ENCODE measurements at regions not wholly inside any gene's neighbourhood (a gene's known extent, or its start where the extent isn't known, plus 50 kb on each side); places are given as distances from the start of the nearest gene placed in this dataset.

DNA sequence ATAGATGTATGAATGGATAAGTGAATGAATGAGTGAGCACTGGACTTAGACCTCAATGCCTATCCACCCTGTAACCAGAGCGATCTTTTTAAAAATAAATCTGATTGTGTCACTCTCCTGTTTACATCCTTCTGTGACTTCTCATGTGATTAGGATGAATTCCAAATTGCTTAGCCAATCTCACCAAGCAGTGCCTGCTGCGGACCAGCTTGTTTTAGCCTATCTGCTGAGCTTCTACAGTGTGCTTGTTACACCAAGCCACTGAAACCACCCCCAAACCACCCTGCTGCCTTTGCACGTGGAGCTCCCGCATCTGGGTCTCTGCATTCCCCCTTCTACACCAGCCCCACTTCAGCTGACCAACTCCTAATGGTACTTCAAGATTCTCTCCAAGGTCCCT lies 265.4 kb downstream of the EN1 start:
- no peaks in the 10 kb centered on the region for H3K9me3 ChIP-seq (ENCODE audit: control insufficient read depth, low read length)

DNA sequence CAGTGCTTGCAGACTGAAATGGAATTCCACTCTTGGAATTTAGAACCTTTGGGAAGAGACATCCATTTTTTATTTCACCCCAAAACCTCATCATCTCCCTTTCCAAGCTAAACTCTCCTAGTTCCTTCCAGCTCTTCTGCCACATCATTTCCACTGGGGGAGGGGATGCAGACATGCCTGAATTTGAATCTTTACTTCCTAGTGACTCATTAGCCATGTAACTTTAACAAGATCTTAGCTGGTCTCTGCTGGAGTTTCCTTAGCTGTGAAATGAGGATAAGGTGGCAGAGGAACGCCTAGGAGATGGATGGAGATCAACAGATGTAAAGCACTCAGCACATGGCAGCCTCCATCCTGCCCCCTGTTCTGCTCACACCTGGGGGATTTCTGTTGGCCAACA lies 266.8 kb downstream of the EN1 start:
- no peak overlapping the region for H3K23ac ChIP-seq (ENCODE audit: low read length in 2 of 2)
- H3K9me3 ChIP-seq (ENCODE audit: control insufficient read depth, low read length), result no peaks in the 10 kb centered on the region
- no peak overlapping the region for H2BK5ac ChIP-seq (ENCODE audit: low read depth, low read length, poor library complexity, severe bottlenecking)
- no peak overlapping the region for H2AFZ ChIP-seq (ENCODE audit: low read depth, low read length)
- no peaks in the 10 kb centered on the region for H3K36me3 ChIP-seq (ENCODE audit: control insufficient read depth in 1 of 2, insufficient read depth in 2 of 2, low read depth in 1 of 2, low read length in 2 of 2)
- no peaks in the 10 kb centered on the region for H3K4me1 ChIP-seq (ENCODE audit: control insufficient read depth, insufficient read depth, low read depth, low read length)
- no peak overlapping the region for H3K18ac ChIP-seq (ENCODE audit: low read depth in 1 of 2, low read length in 2 of 2)
- H2BK15ac ChIP-seq (ENCODE audit: low read depth, poor library complexity, severe bottlenecking), result no peak overlapping the region
- 22% methylated on average over 1 of the region's 1 CpG for WGBS
- no peak overlapping the region for H3K27ac ChIP-seq (ENCODE audit: low read length, poor library complexity, severe bottlenecking)
- no peak overlapping the region for H3K4ac ChIP-seq (ENCODE audit: low read depth in 1 of 2, low read length in 2 of 2)
- H2BK12ac ChIP-seq (ENCODE audit: low read length in 2 of 2), result no peak overlapping the region
- H2BK120ac ChIP-seq (ENCODE audit: low read depth, low read length), result no peak overlapping the region
- no peak overlapping the region for H3K14ac ChIP-seq (ENCODE audit: low read length in 2 of 2)
- H3K27me3 ChIP-seq (ENCODE audit: control insufficient read depth in 1 of 2, insufficient read depth in 1 of 2, low read length in 2 of 2), result no peaks in the 10 kb centered on the region
- H3K79me1 ChIP-seq (replicated peaks; ENCODE audit: low read length, poor library complexity, severe bottlenecking), result no peaks in the 10 kb centered on the region
- H4K8ac ChIP-seq (ENCODE audit: low read length), result no peak overlapping the region
- no peak overlapping the region for H2AK5ac ChIP-seq (ENCODE audit: low read length, severe bottlenecking)
- no peak overlapping the region for H3K4me3 ChIP-seq (ENCODE audit: insufficient read depth in 1 of 2, low read depth in 1 of 2, low read length in 2 of 2)
- no peak overlapping the region for H4K91ac ChIP-seq (ENCODE audit: low read length)
- no peak for DNase-seq
- H3K9ac ChIP-seq (ENCODE audit: low read length), result no peak overlapping the region
- no peak overlapping the region for H3K4me2 ChIP-seq (ENCODE audit: low read length, poor library complexity, severe bottlenecking)

More for the DNA sequence above, 265.4 kb downstream of the EN1 start:
- Histone ChIP-seq H3K36me3 (ENCODE audit: control insufficient read depth in 1 of 2, insufficient read depth in 2 of 2, low read depth in 1 of 2, low read length in 2 of 2) (no peaks in the 10 kb centered on the region), H3K4me2 (ENCODE audit: low read length, poor library complexity, severe bottlenecking) (no peak overlapping the region), H2AK5ac (ENCODE audit: low read length, severe bottlenecking) (no peak overlapping the region), H3K9ac (ENCODE audit: low read length) (no peak overlapping the region), H2AFZ (ENCODE audit: low read depth, low read length) (no peak overlapping the region), H3K23ac (ENCODE audit: low read length in 2 of 2) (no peak overlapping the region), H3K27ac (ENCODE audit: low read length, poor library complexity, severe bottlenecking) (no peak overlapping the region), H2BK15ac (ENCODE audit: low read depth, poor library complexity, severe bottlenecking) (no peak overlapping the region), H2BK5ac (ENCODE audit: low read depth, low read length, poor library complexity, severe bottlenecking) (no peak overlapping the region), H3K4me3 (ENCODE audit: insufficient read depth in 1 of 2, low read depth in 1 of 2, low read length in 2 of 2) (no peak overlapping the region), H3K14ac (ENCODE audit: low read length in 2 of 2) (no peak overlapping the region), H3K4ac (ENCODE audit: low read depth in 1 of 2, low read length in 2 of 2) (no peak overlapping the region), H3K4me1 (ENCODE audit: control insufficient read depth, insufficient read depth, low read depth, low read length) (no peaks in the 10 kb centered on the region), H4K8ac (ENCODE audit: low read length) (no peak overlapping the region), H3K79me1 (replicated peaks; ENCODE audit: low read length, poor library complexity, severe bottlenecking) (no peaks in the 10 kb centered on the region), H2BK12ac (ENCODE audit: low read length in 2 of 2) (no peak overlapping the region), H3K27me3 (ENCODE audit: control insufficient read depth in 1 of 2, insufficient read depth in 1 of 2, low read length in 2 of 2) (no peaks in the 10 kb centered on the region), H3K18ac (ENCODE audit: low read depth in 1 of 2, low read length in 2 of 2) (no peak overlapping the region), H2BK120ac (ENCODE audit: low read depth, low read length) (no peak overlapping the region), H4K91ac (ENCODE audit: low read length) (no peak overlapping the region)
- DNase-seq, result no peak
- WGBS, result 84% methylated on average over 4 of the region's 4 CpGs

DNA sequence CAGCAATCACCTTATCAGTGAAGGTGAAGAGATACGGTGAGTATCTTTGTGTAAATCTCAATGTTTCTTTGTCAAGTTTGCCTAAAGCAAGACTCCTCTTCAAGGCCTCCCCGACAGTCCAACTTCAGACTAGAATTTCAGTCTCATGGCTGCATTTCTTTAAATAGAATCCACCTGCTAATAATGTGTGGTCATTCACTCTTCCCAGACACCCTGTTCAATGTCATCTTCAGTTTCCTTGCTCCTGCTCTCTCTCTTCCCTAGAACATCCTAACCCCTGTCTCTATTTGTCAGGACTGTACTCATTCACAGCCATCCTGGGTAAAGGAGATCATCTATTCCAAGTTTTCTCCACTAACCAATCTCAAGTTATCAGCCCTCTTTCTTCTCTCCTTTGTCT lies 267.3 kb downstream of the EN1 start:
- 75% methylated on average over 2 of the region's 2 CpGs for WGBS
- H3K9ac ChIP-seq (ENCODE audit: low read length), result no peak overlapping the region
- no peak for DNase-seq

DNA sequence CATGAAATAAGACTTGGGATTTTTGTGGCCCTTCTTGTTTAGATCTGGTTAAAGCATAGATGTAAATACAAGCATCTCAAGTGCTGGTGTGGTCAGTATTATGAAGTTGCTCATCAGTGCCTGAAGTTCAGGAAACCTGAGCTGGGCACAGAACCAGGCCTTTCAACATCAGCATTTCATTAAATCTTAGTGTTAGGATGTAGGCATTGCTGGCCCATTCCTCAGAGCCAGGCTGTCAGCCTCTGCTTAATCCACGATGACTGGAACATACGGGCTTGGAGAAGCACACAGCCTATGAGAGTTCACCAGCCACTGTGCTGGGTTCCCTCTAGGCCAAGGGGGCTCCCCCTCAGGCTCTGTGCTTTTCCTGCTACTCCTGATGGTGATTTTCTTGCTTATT lies 270.2 kb downstream of the EN1 start:
- Histone ChIP-seq H3K27me3 (ENCODE audit: control insufficient read depth in 1 of 2, insufficient read depth in 1 of 2, low read length in 2 of 2) (peaks cover 0 to 4% of the 10 kb centered on the region in 2 experiments), H3K4me3 (ENCODE audit: insufficient read depth in 1 of 2, low read depth in 1 of 2, low read length in 2 of 2) (no peak overlapping the region), H2BK12ac (ENCODE audit: low read length in 2 of 2) (no peak overlapping the region), H3K4ac (ENCODE audit: low read depth in 1 of 2, low read length in 2 of 2) (no peak overlapping the region), H3K27ac (ENCODE audit: low read length, poor library complexity, severe bottlenecking) (no peak overlapping the region), H3K79me1 (replicated peaks; ENCODE audit: low read length, poor library complexity, severe bottlenecking) (no peaks in the 10 kb centered on the region), H4K8ac (ENCODE audit: low read length) (no peak overlapping the region), H3K9me3 (ENCODE audit: control insufficient read depth, low read length) (no peaks in the 10 kb centered on the region), H3K4me2 (ENCODE audit: low read length, poor library complexity, severe bottlenecking) (no peak overlapping the region), H3K14ac (ENCODE audit: low read length in 2 of 2) (no peak overlapping the region), H3K9ac (ENCODE audit: low read length) (no peak overlapping the region), H2BK120ac (ENCODE audit: low read depth, low read length) (no peak overlapping the region), H2BK5ac (ENCODE audit: low read depth, low read length, poor library complexity, severe bottlenecking) (no peak overlapping the region), H2AK5ac (ENCODE audit: low read length, severe bottlenecking) (no peak overlapping the region), H3K23ac (ENCODE audit: low read length in 2 of 2) (no peak overlapping the region), H3K36me3 (ENCODE audit: control insufficient read depth in 1 of 2, insufficient read depth in 2 of 2, low read depth in 1 of 2, low read length in 2 of 2) (no peaks in the 10 kb centered on the region), H2AFZ (ENCODE audit: low read depth, low read length) (no peak overlapping the region), H2BK15ac (ENCODE audit: low read depth, poor library complexity, severe bottlenecking) (no peak overlapping the region), H3K4me1 (ENCODE audit: control insufficient read depth, insufficient read depth, low read depth, low read length) (no peaks in the 10 kb centered on the region), H4K91ac (ENCODE audit: low read length) (no peak overlapping the region), H3K18ac (ENCODE audit: low read depth in 1 of 2, low read length in 2 of 2) (no peak overlapping the region)
- DNase-seq, result no peak
- WGBS, result 64% methylated on average over 2 of the region's 2 CpGs

More for the DNA sequence above, 267.3 kb downstream of the EN1 start:
- no peak overlapping the region for H3K27ac ChIP-seq (ENCODE audit: low read length, poor library complexity, severe bottlenecking)
- no peak overlapping the region for H2AK5ac ChIP-seq (ENCODE audit: low read length, severe bottlenecking)
- H2BK120ac ChIP-seq (ENCODE audit: low read depth, low read length), result no peak overlapping the region
- no peak overlapping the region for H2BK15ac ChIP-seq (ENCODE audit: low read depth, poor library complexity, severe bottlenecking)
- no peaks in the 10 kb centered on the region for H3K27me3 ChIP-seq (ENCODE audit: control insufficient read depth in 1 of 2, insufficient read depth in 1 of 2, low read length in 2 of 2)
- H3K9me3 ChIP-seq (ENCODE audit: control insufficient read depth, low read length), result no peaks in the 10 kb centered on the region
- no peak overlapping the region for H3K4me2 ChIP-seq (ENCODE audit: low read length, poor library complexity, severe bottlenecking)
- no peak overlapping the region for H2BK12ac ChIP-seq (ENCODE audit: low read length in 2 of 2)
- H3K36me3 ChIP-seq (ENCODE audit: control insufficient read depth in 1 of 2, insufficient read depth in 2 of 2, low read depth in 1 of 2, low read length in 2 of 2), result no peaks in the 10 kb centered on the region
- H4K91ac ChIP-seq (ENCODE audit: low read length), result no peak overlapping the region
- no peak overlapping the region for H2AFZ ChIP-seq (ENCODE audit: low read depth, low read length)
- no peak overlapping the region for H2BK5ac ChIP-seq (ENCODE audit: low read depth, low read length, poor library complexity, severe bottlenecking)
- H3K4me1 ChIP-seq (ENCODE audit: control insufficient read depth, insufficient read depth, low read depth, low read length), result no peaks in the 10 kb centered on the region
- no peak overlapping the region for H3K18ac ChIP-seq (ENCODE audit: low read depth in 1 of 2, low read length in 2 of 2)
- H3K23ac ChIP-seq (ENCODE audit: low read length in 2 of 2), result no peak overlapping the region
- no peaks in the 10 kb centered on the region for H3K79me1 ChIP-seq (replicated peaks; ENCODE audit: low read length, poor library complexity, severe bottlenecking)
- no peak overlapping the region for H3K4ac ChIP-seq (ENCODE audit: low read depth in 1 of 2, low read length in 2 of 2)
- no peak overlapping the region for H3K14ac ChIP-seq (ENCODE audit: low read length in 2 of 2)
- H3K4me3 ChIP-seq (ENCODE audit: insufficient read depth in 1 of 2, low read depth in 1 of 2, low read length in 2 of 2), result no peak overlapping the region
- H4K8ac ChIP-seq (ENCODE audit: low read length), result no peak overlapping the region
